ACC112 (cell line): ENCODE measurements at regions not wholly inside any gene's neighbourhood (a gene's known extent, or its start where the extent isn't known, plus 50 kb on each side); places are given as distances from the start of the nearest gene placed in this dataset.

Experiments used
- H2AFZ ChIP-seq: fragments of 200-600 bp; sonication (generic); one replicate; pipeline ENCODE4 v1.6.0; 2017; ENCODE audit warnings: antibody characterized with exemption, low read length; ENCODE audit not compliant: unreplicated experiment
- H3K27ac ChIP-seq: fragments of 200-600 bp; sonication (generic); 2 replicates; pipeline ENCODE4 v1.5.1; 2014; ENCODE audit warnings: low read depth, mild to moderate bottlenecking, antibody characterized with exemption, low read length, moderate library complexity
- H3K27me3 ChIP-seq: fragments of 200-600 bp; sonication (generic); 2 replicates; pipeline ENCODE4 v1.6.1; 2014; ENCODE audit warnings: mild to moderate bottlenecking, antibody characterized with exemption, low read length, moderate library complexity, mixed read lengths; ENCODE audit not compliant: insufficient read depth
- H3K36me3 ChIP-seq: fragments of 200-600 bp; sonication (generic); 2 replicates; pipeline ENCODE4 v1.6.1; 2016; ENCODE audit warnings: mild to moderate bottlenecking, antibody characterized with exemption, low read length, moderate library complexity, mixed read lengths; ENCODE audit not compliant: insufficient read depth
- H3K4me1 ChIP-seq: fragments of 200-600 bp; sonication (generic); one replicate; pipeline ENCODE4 v1.6.1; 2016; ENCODE audit warnings: low read length, mixed read lengths; ENCODE audit not compliant: insufficient read depth, unreplicated experiment, control insufficient read depth
- H3K4me3 ChIP-seq: fragments of 200-600 bp; sonication (generic); 2 replicates; pipeline ENCODE4 v1.5.1; 2014; ENCODE audit warnings: mild to moderate bottlenecking, low read depth, low read length
- H3K79me2 ChIP-seq: fragments of 200-600 bp; sonication (generic); one replicate; pipeline ENCODE4 v1.6.0; 2016; ENCODE audit warnings: low read length; ENCODE audit not compliant: control insufficient read depth, unreplicated experiment, insufficient read depth

DNA sequence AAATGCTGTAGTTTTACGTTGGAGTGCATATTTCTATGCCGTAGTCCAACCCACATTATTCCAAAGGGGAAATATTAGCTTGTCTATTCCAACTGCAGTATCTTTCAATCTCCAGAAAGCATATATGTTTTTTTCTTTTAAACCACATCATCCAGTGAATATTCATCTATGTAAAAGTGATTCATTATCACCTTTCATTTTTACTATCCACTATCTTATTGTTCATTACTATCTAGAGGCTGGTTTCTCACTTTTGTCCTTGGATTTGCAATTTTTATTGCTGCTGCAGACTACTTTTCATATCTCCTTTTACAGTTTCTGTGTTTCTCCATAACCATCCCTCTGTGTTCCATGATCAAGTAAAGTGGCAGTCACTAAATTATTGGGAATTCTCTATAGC, 1097.2 kb upstream of the TENM4 start:
- Histone ChIP-seq H3K27me3 (no peaks in the 10 kb centered on the region; the same call in 1 of the 2 replicates), H2AFZ (no peak overlapping the region), H3K79me2 (no peaks in the 10 kb centered on the region), H3K4me1 (no peaks in the 10 kb centered on the region), H3K27ac (no peak overlapping the region), H3K4me3 (no peak overlapping the region), H3K36me3 (no peaks in the 10 kb centered on the region)

DNA sequence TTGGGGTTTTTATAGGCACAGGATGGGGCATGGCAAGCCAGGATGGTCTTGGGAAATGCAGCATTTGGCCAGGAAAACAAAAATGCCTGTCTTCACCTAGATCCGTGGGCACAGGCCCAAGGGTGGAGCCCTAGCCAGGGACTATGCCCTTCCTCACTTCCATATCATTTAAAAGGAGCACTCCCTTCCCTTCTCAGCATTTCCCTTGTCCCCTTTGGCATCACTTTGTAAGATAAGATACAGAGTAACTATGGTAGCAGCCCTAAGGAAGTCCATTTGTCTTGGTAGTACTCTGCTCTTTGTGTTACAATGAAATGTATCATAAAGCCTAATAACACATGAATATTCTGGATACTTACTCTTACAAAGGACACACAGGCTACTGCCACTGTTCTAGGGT, 1092.6 kb upstream of the TENM4 start:
- H3K36me3 ChIP-seq = no peaks in the 10 kb centered on the region
- H3K4me1 ChIP-seq = no peaks in the 10 kb centered on the region
- no peaks in the 10 kb centered on the region for H3K27me3 ChIP-seq
- no peaks in the 10 kb centered on the region for H3K79me2 ChIP-seq
- H3K27ac ChIP-seq = no peak overlapping the region
- no peak overlapping the region for H3K4me3 ChIP-seq
- no peak overlapping the region for H2AFZ ChIP-seq

- no peak overlapping the region for H3K4me3 ChIP-seq
Measured at GRCh38 chr11:80532633-80533232, 1091.9 kb upstream of the TENM4 start.

GRCh38 chr11:80529726-80530125, 1088.9 kb upstream of the TENM4 start:
- no peaks in the 10 kb centered on the region for H3K4me1 ChIP-seq
- H3K27me3 ChIP-seq = no peaks in the 10 kb centered on the region
- no peak overlapping the region for H3K4me3 ChIP-seq
- H2AFZ ChIP-seq = no peak overlapping the region
- H3K27ac ChIP-seq = no peak overlapping the region
- H3K79me2 ChIP-seq = no peaks in the 10 kb centered on the region
- no peaks in the 10 kb centered on the region for H3K36me3 ChIP-seq

More at GRCh38 chr11:80532633-80533232, 1091.9 kb upstream of the TENM4 start:
- H3K36me3 ChIP-seq = no peaks in the 10 kb centered on the region
- no peak overlapping the region for H3K27ac ChIP-seq
- no peaks in the 10 kb centered on the region for H3K4me1 ChIP-seq
- H2AFZ ChIP-seq = no peak overlapping the region
- no peaks in the 10 kb centered on the region for H3K79me2 ChIP-seq
- H3K27me3 ChIP-seq = no peaks in the 10 kb centered on the region

- Histone ChIP-seq H3K79me2 (no peaks in the 10 kb centered on the region), H3K4me3 (no peak overlapping the region), H2AFZ (no peak overlapping the region), H3K27ac (no peak overlapping the region), H3K27me3 (no peaks in the 10 kb centered on the region), H3K4me1 (no peaks in the 10 kb centered on the region), H3K36me3 (no peaks in the 10 kb centered on the region)
Measured at GRCh38 chr11:80525663-80526405, 1085.0 kb upstream of the TENM4 start.

DNA sequence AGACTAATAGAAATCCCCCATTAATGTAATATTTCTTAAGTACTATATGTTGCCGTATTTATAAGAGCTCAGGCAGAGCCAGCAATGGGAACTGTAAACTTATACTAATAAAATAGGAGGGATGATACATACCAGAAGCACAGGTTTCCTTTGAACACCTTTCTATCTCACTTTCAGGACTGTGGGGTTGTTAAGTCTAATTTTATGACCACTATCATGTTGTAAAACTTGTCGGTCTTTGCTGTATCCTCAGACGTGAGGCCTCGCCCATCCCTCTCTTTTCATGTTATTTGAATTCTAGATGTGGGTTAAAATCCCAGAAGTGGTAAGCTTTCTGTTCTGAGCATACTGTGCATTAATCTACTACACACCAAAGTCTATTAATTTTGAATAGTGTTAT, 1083.5 kb upstream of the TENM4 start:
- Histone ChIP-seq H3K79me2 (no peaks in the 10 kb centered on the region), H3K27ac (no peak overlapping the region), H3K27me3 (no peaks in the 10 kb centered on the region), H3K36me3 (no peaks in the 10 kb centered on the region), H3K4me3 (no peak overlapping the region), H3K4me1 (no peaks in the 10 kb centered on the region), H2AFZ (no peak overlapping the region)

DNA sequence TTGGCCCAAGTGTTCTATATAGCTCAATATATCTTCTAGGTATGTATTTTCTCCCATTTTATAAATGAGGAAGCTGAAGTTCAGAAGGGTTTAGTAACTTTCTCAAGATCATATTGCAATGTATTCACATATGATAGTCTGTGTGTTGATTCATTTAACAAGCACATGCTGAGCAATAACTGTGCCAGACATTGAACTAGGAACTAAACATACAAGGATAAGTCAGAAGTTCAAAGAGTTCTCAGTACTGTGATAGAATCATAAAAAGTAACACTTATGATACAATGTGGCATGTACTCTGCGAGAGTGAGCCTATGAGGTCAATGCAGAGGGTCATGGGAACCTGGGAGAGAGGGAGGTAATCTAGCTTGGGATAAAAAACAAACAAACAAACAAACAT, 1082.2 kb upstream of the TENM4 start:
- Histone ChIP-seq H3K4me3 (no peak overlapping the region), H3K79me2 (no peaks in the 10 kb centered on the region), H2AFZ (no peak overlapping the region), H3K36me3 (no peaks in the 10 kb centered on the region), H3K27ac (no peak overlapping the region), H3K4me1 (no peaks in the 10 kb centered on the region), H3K27me3 (no peaks in the 10 kb centered on the region)

DNA sequence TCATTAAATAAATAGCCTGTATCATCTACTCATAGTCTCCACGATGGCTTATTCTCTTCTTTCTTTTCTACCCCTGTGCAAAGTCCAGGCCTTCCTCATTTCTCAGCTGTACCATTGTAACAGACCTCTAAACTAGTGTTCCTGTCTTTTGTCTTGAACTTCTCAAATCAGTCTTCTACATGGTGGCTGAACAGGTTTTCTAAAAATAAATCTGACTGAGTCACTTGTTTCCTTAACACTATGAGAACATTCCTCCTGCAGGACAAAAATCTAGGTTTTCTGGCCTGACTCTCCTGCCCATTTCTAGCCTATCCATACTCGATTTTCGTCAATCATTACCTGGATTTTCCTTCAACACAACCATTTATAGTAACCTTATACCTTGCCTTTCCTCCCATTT, 1080.8 kb upstream of the TENM4 start:
- H3K27me3 ChIP-seq = no peaks in the 10 kb centered on the region
- no peak overlapping the region for H3K27ac ChIP-seq
- no peaks in the 10 kb centered on the region for H3K36me3 ChIP-seq
- no peak overlapping the region for H2AFZ ChIP-seq
- no peaks in the 10 kb centered on the region for H3K79me2 ChIP-seq
- H3K4me1 ChIP-seq = no peaks in the 10 kb centered on the region
- no peak overlapping the region for H3K4me3 ChIP-seq

DNA sequence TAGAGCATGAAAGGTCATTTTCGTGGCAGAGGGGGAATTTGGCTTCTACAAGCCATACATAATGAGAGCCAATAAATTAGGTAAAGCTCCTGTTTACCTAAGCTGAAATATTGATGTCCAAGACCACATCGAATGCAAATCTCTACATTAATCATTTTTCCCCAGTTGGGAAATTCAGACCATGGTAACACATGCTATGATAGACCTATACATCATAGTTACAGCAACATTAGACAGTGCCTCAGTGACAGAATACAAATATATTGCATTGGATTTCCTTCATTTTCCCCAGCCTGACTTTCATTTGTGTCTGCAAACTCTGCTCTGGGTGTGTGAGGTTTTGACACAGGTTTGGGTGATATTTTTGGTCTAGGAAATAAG, 1079.7 kb upstream of the TENM4 start:
- H3K79me2 ChIP-seq = no peaks in the 10 kb centered on the region
- H3K4me1 ChIP-seq = no peaks in the 10 kb centered on the region
- no peak overlapping the region for H2AFZ ChIP-seq
- 0 out of 2 replicates have a peak, but pooled peaks cover 5% of the 10 kb centered on the region for H3K27me3 ChIP-seq
- H3K27ac ChIP-seq = no peak overlapping the region
- no peaks in the 10 kb centered on the region for H3K36me3 ChIP-seq
- no peak overlapping the region for H3K4me3 ChIP-seq

DNA sequence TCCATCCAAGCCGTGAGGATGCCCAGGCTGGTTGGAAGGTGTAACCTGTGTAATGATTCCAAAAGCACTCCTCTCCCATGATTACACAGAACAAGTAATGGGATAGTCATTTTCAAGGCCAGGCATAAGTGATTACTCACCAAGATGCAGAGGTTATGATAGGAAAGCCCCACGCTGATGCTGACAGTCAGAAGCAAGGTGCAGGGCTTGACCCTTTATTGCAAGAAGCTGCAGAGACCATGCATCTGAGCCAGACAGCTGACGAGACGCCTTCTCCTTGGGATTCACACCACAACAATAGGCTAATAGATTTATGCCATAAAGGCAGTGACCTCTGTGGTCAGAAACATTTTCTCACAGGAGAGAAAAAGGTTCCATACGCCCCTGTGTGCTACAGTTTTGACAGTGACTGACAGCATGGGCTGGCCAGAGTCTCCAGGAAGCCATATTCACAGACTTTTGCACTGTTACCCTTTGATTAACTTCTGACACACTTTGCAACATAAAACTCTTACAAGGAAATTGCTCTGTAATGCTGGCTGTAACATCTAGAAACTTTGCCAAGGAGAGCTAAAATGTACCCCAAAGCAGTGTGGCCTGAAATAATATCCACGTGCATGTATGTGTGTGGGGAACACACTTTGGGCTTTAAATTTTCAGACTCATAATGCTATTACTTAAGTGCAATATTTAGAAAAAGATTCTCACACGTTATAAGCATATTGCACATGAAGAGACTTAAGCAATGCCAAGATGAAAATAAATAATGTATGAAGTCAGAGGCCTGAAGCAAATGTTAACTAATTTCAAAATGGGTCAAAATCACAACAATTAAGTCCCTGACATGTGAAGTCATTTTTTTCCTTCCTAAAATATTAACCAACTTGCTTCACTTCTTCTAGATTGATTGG, 1079.0 kb upstream of the TENM4 start:
- Histone ChIP-seq H3K27me3 (0 out of 2 replicates have a peak, but pooled peaks cover 5% of the 10 kb centered on the region), H3K27ac (no peak overlapping the region), H3K4me1 (no peaks in the 10 kb centered on the region), H3K36me3 (no peaks in the 10 kb centered on the region), H3K4me3 (no peak overlapping the region), H3K79me2 (no peaks in the 10 kb centered on the region), H2AFZ (no peak overlapping the region)
